ENCODE measurements at regions not wholly inside any gene's neighbourhood (a gene's known extent, or its start where the extent isn't known, plus 50 kb on each side); places are given as distances from the start of the nearest gene placed in this dataset.

DNA sequence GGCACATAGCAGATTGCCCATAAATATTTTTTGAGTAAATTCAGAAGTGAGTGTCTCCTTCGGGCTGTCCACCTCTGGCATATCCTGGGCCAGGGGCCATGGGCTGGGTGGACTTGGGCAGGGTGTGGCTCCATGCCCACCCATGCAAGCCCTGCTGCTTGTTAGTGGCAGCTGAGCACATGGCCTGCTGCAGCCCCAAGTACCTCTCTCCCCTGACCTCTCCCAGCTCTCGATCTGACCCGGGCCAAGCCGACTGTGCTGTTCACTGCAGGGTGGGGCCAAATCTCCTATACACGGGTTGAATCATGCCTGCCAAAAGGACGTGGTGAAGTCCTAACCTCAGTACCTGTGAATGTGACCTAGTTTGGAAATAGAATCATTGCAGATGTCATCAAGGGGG is 132.5 kb upstream of the C1orf174 start:
- TF ChIP-seq, protein P1, sequence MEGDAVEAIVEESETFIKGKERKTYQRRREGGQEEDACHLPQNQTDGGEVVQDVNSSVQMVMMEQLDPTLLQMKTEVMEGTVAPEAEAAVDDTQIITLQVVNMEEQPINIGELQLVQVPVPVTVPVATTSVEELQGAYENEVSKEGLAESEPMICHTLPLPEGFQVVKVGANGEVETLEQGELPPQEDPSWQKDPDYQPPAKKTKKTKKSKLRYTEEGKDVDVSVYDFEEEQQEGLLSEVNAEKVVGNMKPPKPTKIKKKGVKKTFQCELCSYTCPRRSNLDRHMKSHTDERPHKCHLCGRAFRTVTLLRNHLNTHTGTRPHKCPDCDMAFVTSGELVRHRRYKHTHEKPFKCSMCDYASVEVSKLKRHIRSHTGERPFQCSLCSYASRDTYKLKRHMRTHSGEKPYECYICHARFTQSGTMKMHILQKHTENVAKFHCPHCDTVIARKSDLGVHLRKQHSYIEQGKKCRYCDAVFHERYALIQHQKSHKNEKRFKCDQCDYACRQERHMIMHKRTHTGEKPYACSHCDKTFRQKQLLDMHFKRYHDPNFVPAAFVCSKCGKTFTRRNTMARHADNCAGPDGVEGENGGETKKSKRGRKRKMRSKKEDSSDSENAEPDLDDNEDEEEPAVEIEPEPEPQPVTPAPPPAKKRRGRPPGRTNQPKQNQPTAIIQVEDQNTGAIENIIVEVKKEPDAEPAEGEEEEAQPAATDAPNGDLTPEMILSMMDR (conservative IDR thresholded peaks at IDR 0.05): no peak
- no peak overlapping the region for H3K27ac ChIP-seq

DNA sequence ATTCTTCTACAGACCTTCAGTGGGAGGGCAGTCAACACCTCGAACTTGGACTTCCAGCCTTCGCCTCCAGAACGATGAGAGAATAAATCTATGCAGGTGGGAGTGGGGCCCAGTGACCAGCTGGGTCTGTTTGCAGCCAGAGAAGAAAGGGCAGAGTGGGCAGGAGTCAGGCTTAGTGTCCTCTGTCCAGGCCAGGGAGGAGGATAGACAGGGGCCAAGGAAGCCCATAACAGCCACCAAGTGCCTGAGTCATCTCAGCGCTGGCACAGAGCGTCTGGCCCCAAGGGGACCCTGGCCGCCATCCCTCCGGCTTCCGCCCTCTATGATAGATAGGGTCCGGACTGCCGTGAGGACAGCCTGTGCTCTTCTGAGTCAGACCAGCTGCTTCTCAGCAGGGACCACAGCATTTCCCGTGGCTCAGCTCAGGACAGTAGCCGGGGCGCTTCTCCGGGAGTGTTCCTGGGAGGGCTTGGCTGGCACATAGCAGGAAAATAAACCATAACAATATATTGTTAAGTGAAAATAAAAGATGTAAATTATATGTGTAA is 133.1 kb upstream of the C1orf174 start:
- TF ChIP-seq, protein P1 (conservative IDR thresholded peaks at IDR 0.05): no peak
- H3K27ac ChIP-seq: no peak overlapping the region

DNA sequence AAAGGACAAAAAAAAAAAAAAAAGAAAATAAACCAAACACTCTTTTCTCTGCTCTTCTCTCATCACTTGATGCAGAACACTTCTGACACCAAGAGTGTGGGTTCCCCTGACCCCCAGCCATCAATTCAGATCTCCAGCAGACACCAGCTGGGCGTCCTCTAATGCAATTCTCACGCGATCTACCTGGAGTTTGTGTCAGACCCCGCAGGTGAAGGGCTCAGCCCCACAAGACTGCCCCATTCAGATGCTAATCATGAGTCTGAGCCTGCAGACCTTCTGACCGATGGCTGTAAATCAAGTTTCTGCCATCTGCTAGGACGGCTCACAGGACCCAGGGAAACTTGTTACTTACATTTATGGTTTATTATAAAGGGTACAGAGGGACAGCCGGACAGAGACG is 133.6 kb upstream of the C1orf174 start:
- TF ChIP-seq, protein P1 (conservative IDR thresholded peaks at IDR 0.05): no peak
- H3K27ac ChIP-seq: no peak overlapping the region

DNA sequence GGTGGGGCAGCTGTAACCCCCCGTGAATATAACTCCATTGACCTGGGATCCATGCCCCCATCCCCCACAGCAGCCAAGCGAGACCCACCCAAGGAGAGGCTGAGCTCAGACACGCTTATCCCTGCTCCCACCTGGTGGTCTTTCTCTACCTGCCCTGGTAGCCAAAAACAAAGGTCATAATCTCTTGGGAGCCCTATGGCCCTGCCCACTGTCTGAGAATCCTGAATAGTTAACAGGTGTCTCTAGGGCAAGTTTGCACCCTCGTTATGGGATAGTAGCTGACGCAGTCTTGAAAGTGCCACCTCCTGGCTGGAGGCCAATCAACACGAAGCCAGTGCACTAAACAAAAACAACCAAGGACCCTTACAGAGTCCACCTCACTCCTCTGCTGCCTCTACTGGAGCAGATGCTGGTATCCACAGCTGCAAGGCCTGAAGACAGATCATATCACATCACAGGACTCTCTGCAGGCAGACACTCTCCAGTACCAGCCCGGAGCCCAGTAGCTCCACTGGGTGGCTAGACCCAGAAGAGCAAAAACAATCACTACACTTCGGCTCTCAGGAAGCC is 134.3 kb upstream of the C1orf174 start:
- TF ChIP-seq, protein P1 (conservative IDR thresholded peaks at IDR 0.05): no peak
- no peak overlapping the region for H3K27ac ChIP-seq

DNA sequence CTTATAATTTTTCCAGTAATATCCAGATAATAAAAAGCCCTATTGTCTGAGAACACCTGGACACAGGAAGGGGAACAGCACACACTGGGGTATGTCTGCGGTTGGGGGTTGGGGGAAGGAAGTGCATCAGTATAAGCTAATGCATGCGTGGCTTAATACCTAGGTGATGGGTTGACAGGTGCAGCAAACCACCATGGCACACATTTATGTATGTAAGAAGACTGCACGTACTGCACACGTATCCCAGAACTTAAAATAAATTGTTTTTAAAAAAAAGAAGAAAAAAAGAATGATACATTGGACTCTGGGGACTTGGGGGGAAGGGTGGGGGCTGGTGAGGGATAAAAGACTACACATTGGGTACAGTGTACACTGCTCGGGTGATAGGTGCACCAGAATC is 144.9 kb upstream of the C1orf174 start:
- no peak overlapping the region for H3K27ac ChIP-seq
- TF ChIP-seq, protein P1 (conservative IDR thresholded peaks at IDR 0.05): no peak

DNA sequence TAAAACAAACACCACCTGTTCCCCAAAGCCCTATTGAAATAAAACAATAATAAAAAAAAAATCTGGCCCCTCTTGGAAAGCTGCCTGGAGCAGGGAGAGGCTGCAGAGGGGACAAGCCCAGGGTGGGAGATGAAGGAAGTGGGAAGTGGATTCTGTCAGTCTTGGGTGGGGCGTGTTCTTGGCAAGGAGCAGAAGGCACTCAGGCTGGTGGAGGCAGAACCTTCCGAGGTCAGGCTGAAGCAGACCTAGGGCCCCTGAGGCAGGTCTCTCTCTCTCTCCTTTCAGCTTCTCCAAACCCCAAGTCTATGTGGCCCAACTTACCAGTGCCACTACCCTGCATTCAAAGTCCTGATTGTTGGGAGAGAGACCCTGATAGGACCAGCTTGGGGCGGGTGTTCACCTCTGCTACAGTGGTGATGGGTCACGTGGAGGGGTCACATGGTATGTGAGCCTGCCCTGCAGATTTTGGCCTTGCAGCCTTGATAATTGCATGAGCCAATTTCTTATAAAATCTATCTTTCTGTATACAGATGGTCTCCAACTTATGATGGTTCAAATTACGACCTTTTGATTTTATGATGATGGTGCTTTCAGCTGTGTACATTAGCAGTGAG is 145.4 kb upstream of the C1orf174 start:
- no peak overlapping the region for H3K27ac ChIP-seq
- TF ChIP-seq, protein P1 (conservative IDR thresholded peaks at IDR 0.05): no peak

DNA sequence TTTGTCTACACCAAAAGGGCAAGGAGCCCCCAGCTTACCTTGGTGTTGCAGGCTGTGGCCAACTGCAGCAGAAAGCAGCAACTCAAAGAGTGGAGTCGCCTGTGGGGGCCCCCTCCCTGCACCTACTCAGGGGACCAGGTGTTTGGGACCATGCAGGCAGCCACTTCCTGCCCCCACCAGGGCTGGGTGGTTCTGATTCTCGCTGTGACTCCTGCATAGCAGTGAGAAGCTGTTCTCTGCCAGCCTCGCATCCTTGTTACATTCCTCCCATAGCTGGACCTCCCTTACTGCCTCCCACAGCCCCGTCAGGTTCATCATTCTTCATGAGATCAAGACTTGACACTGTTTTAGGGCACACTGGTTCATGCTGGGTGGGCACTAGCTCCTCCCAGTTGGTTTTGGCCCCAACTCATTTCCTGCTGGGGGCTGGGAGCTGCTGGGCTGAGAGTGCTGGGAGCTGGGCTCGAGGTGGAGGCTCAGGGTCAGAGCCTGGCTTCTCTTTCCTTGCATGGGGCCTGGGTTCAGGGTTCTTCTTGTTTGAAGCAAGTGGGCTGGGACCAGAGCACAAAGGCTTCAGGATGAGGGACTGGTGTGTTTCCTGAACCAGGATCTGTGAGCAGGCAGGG is 146.9 kb upstream of the C1orf174 start:
- H3K27ac ChIP-seq: no peak overlapping the region
- TF ChIP-seq, protein P1 (conservative IDR thresholded peaks at IDR 0.05): no peak

Measured in VCaP (cell line).